ENCODE measurements at regions not wholly inside any gene's neighbourhood (a gene's known extent, or its start where the extent isn't known, plus 50 kb on each side); places are given as distances from the start of the nearest gene placed in this dataset.
"Not testable (repeated sequence)": the region's sequence is repeated elsewhere in the genome, so short reads cannot be mapped to it uniquely, and the experiment has no call there.

- DNase-seq (ENCODE audit: extremely low spot score) = no peak
- POLR2A ChIA-PET = no interaction called here
- no peak for TF ChIP-seq CTCF (IDR thresholded peaks at IDR 0.05; ENCODE audit: control extremely low read depth, extremely low read depth, low read depth, missing control alignments)
- CTCF ChIA-PET = no interaction called here
Observed at GRCh38 chr1:163973586-163973985, 585.4 kb upstream of the PBX1 start.

- DNase-seq (ENCODE audit: extremely low spot score) = no peak
- TF ChIP-seq CTCF (IDR thresholded peaks at IDR 0.05; ENCODE audit: control extremely low read depth, extremely low read depth, low read depth, missing control alignments) = no peak
- POLR2A ChIA-PET = no interaction called here
- CTCF ChIA-PET = no interaction called here
Observed at GRCh38 chr1:163974120-163974519, 584.9 kb upstream of the PBX1 start.

GRCh38 chr1:163980394-163980793 lies 578.6 kb upstream of the PBX1 start:
- ChIA-PET CTCF (no interaction called here), POLR2A (no interaction called here)
- DNase-seq (ENCODE audit: extremely low spot score) = no peak
- TF ChIP-seq CTCF (IDR thresholded peaks at IDR 0.05; ENCODE audit: control extremely low read depth, extremely low read depth, low read depth, missing control alignments) = no peak

- POLR2A ChIA-PET = no interaction called here
- CTCF ChIA-PET = no interaction called here
- TF ChIP-seq CTCF (IDR thresholded peaks at IDR 0.05; ENCODE audit: control extremely low read depth, extremely low read depth, low read depth, missing control alignments) = no peak
- DNase-seq (ENCODE audit: extremely low spot score) = no peak
Observed at GRCh38 chr1:163981500-163982030, 577.4 kb upstream of the PBX1 start.

- POLR2A ChIA-PET = no interaction called here
- CTCF ChIA-PET = no interaction called here
- no peak for TF ChIP-seq CTCF (IDR thresholded peaks at IDR 0.05; ENCODE audit: control extremely low read depth, extremely low read depth, low read depth, missing control alignments)
- DNase-seq (ENCODE audit: extremely low spot score) = no peak
Observed at GRCh38 chr1:163983097-163983496, 575.9 kb upstream of the PBX1 start.

GRCh38 chr1:163985700-163986099 lies 573.3 kb upstream of the PBX1 start:
- DNase-seq (ENCODE audit: extremely low spot score) = no peak
- POLR2A ChIA-PET = no interaction called here
- CTCF ChIA-PET = no interaction called here
- TF ChIP-seq CTCF (IDR thresholded peaks at IDR 0.05; ENCODE audit: control extremely low read depth, extremely low read depth, low read depth, missing control alignments) = no peak

GRCh38 chr1:163999131-163999530 lies 559.9 kb upstream of the PBX1 start:
- no peak for DNase-seq (ENCODE audit: extremely low spot score)
- no peak for TF ChIP-seq CTCF (IDR thresholded peaks at IDR 0.05; ENCODE audit: control extremely low read depth, extremely low read depth, low read depth, missing control alignments)
- POLR2A ChIA-PET = no interaction called here
- CTCF ChIA-PET = no interaction called here

- CTCF ChIA-PET; DNase-seq (ENCODE audit: extremely low spot score); POLR2A ChIA-PET: not testable (repeated sequence)
Observed at GRCh38 chr1:164006186-164006585, 552.8 kb upstream of the PBX1 start.
